ENCODE measurements at regions not wholly inside any gene's neighbourhood (a gene's known extent, or its start where the extent isn't known, plus 50 kb on each side); places are given as distances from the start of the nearest gene placed in this dataset.

DNA sequence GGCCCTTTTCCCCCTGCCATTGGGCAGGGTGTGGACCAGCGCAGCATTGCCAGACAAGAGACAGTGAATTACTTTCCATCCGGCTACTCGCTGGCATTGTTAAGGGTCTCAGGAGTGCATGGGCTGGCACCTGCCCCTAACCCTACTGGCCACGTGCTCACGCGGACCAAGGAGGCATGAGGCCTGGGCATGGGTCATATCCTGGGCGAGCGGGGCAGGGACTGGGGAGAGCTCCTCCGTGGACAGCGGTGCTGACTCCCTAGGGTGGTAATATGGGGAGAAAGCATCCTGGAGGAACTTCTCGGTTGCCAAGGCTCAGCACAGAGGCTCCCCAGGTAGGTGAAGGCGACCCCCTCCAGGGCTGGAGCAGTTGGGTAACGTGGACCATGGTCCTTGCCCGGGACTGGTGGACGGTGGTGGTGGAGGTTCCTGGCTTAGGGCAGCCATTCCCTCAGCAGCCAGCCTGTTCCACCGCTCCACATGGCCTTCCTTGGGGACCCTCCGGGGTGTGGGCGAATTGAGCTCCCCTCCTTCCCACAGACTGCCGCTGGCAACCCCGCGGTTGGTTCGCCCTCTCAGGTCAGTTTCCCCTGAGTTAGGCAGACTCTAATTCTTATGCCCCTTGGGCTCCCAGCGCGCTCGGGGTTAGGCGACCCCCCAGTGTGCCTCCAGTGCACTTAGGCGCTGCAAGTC, 465.1 kb downstream of the SLITRK5 start:
- H3K4me3 Mint-ChIP-seq = no peak overlapping the region
- Histone ChIP-seq H3K4me1 (no peaks in the 10 kb centered on the region), H3K27me3 (no peaks in the 10 kb centered on the region), H3K4me2 (no peak overlapping the region), H3K79me2 (ENCODE audit: low read depth) (no peaks in the 10 kb centered on the region), H3K36me3 (no peaks in the 10 kb centered on the region), H3F3A (ENCODE audit: low read depth) (no peaks in the 10 kb centered on the region), H3K27ac (no peak overlapping the region), H4K20me1 (ENCODE audit: low read depth) (no peaks in the 10 kb centered on the region), H2AFZ (replicated peaks) (no peak overlapping the region), H3K9ac (no peak overlapping the region), H3K9me3 (ENCODE audit: low read depth) (no peaks in the 10 kb centered on the region), H3K4me3 (no peak overlapping the region)
- no peak for DNase-seq (ENCODE audit: low spot score)
- TF ChIP-seq, protein P1, sequence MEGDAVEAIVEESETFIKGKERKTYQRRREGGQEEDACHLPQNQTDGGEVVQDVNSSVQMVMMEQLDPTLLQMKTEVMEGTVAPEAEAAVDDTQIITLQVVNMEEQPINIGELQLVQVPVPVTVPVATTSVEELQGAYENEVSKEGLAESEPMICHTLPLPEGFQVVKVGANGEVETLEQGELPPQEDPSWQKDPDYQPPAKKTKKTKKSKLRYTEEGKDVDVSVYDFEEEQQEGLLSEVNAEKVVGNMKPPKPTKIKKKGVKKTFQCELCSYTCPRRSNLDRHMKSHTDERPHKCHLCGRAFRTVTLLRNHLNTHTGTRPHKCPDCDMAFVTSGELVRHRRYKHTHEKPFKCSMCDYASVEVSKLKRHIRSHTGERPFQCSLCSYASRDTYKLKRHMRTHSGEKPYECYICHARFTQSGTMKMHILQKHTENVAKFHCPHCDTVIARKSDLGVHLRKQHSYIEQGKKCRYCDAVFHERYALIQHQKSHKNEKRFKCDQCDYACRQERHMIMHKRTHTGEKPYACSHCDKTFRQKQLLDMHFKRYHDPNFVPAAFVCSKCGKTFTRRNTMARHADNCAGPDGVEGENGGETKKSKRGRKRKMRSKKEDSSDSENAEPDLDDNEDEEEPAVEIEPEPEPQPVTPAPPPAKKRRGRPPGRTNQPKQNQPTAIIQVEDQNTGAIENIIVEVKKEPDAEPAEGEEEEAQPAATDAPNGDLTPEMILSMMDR (IDR thresholded peaks at IDR 0.05) = no peak
- no peak for TF ChIP-seq EZH2 (IDR thresholded peaks at IDR 0.05)
- TF ChIP-seq EZH2phosphoT487 (IDR thresholded peaks at IDR 0.05) = no peak
- no peaks in the 10 kb centered on the region for H3K36me3 Mint-ChIP-seq
- no peaks in the 10 kb centered on the region for H3K9me3 Mint-ChIP-seq
- no peaks in the 10 kb centered on the region for H3K4me1 Mint-ChIP-seq
- no peak overlapping the region for H3K27ac Mint-ChIP-seq
- H3K27me3 Mint-ChIP-seq (ENCODE audit: insufficient read depth, low read depth) = peaks cover 3% of the 10 kb centered on the region

DNA sequence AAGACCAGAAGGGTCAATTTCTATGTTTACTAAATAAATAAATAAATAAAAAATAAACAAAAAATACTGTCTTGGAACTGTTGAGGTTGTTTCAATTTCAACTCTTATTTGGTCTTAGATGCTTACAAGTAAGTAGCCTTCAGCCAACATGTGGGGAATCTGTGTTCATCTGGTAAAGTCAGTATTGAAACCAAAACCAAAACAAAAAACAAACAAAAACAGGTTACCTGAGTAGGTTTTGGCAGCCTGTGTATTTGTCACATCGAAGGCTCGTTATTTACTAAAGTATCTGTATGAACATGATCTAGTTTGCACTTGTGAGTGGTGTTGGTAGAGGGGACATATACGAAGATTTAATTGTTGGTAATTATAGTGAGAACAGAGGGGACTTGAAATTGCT, 471.5 kb downstream of the SLITRK5 start:
- H3K27ac ChIP-seq = no peak overlapping the region
- no peaks in the 10 kb centered on the region for H3K4me1 ChIP-seq
- Mint-ChIP-seq H3K9me3 (no peaks in the 10 kb centered on the region), H3K4me3 (no peak overlapping the region), H3K36me3 (no peaks in the 10 kb centered on the region), H3K27ac (no peak overlapping the region), H3K27me3 (ENCODE audit: insufficient read depth, low read depth) (peaks cover 3% of the 10 kb centered on the region), H3K4me1 (no peaks in the 10 kb centered on the region)
- TF ChIP-seq EZH2 (IDR thresholded peaks at IDR 0.05) (no peak), EZH2phosphoT487 (IDR thresholded peaks at IDR 0.05) (no peak)
- TF ChIP-seq, protein P1 (IDR thresholded peaks at IDR 0.05) = no peak
- no peak overlapping the region for H3K9ac ChIP-seq
- no peaks in the 10 kb centered on the region for H3K9me3 ChIP-seq (ENCODE audit: low read depth)
- H4K20me1 ChIP-seq (ENCODE audit: low read depth) = no peaks in the 10 kb centered on the region
- H3K4me3 ChIP-seq = no peak overlapping the region
- H3K4me2 ChIP-seq = no peak overlapping the region
- H3K27me3 ChIP-seq = no peaks in the 10 kb centered on the region
- H3K36me3 ChIP-seq = no peaks in the 10 kb centered on the region
- H3K79me2 ChIP-seq (ENCODE audit: low read depth) = no peaks in the 10 kb centered on the region
- H2AFZ ChIP-seq (replicated peaks) = no peak overlapping the region
- H3F3A ChIP-seq (ENCODE audit: low read depth) = no peaks in the 10 kb centered on the region
- no peak for DNase-seq (ENCODE audit: low spot score)

DNA sequence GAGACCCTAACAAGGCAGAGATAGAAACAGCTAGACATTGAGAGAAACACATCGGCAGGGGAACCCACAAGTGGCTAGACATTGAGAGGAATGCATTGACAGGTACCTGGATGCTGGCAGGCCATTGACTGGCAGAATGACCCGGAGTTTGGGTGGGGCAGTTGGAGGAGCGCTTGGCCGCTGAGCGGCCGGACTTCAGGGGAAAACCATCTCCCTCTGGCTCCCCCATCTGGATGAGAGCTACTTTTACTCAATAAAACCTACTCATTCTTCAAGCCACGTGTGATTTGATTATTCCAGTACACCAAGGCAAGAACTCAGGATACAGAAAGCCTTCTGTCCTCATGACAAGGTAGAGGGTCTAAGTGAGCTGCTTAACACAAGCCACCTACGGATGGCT, 473.4 kb downstream of the SLITRK5 start:
- Mint-ChIP-seq H3K27ac (no peak overlapping the region), H3K4me1 (no peaks in the 10 kb centered on the region)
- H2AFZ ChIP-seq (replicated peaks) = no peak overlapping the region

More for the DNA sequence above, 473.4 kb downstream of the SLITRK5 start:
- no peaks in the 10 kb centered on the region for H3K79me2 ChIP-seq (ENCODE audit: low read depth)
- no peak for DNase-seq (ENCODE audit: low spot score)
- no peak overlapping the region for H3K4me3 ChIP-seq
- Mint-ChIP-seq H3K9me3 (no peaks in the 10 kb centered on the region), H3K4me3 (no peak overlapping the region), H3K27me3 (ENCODE audit: insufficient read depth, low read depth) (peaks cover 3% of the 10 kb centered on the region), H3K36me3 (no peaks in the 10 kb centered on the region)
- H3K27ac ChIP-seq = no peak overlapping the region
- no peaks in the 10 kb centered on the region for H3K36me3 ChIP-seq
- H3K9ac ChIP-seq = no peak overlapping the region
- H3K9me3 ChIP-seq (ENCODE audit: low read depth) = no peaks in the 10 kb centered on the region
- H3K4me1 ChIP-seq = no peaks in the 10 kb centered on the region
- no peaks in the 10 kb centered on the region for H4K20me1 ChIP-seq (ENCODE audit: low read depth)
- TF ChIP-seq, protein P1 (IDR thresholded peaks at IDR 0.05) = no peak
- no peak for TF ChIP-seq EZH2 (IDR thresholded peaks at IDR 0.05)
- no peak for TF ChIP-seq EZH2phosphoT487 (IDR thresholded peaks at IDR 0.05)
- no peak overlapping the region for H3K4me2 ChIP-seq
- no peaks in the 10 kb centered on the region for H3K27me3 ChIP-seq
- H3F3A ChIP-seq (ENCODE audit: low read depth) = no peaks in the 10 kb centered on the region

Data from neural progenitor cell (in vitro differentiated cells).